Endothelial cell of umbilical vein (primary cell): ENCODE measurements at regions not wholly inside any gene's neighbourhood (a gene's known extent, or its start where the extent isn't known, plus 50 kb on each side); places are given as distances from the start of the nearest gene placed in this dataset.

Experiments used
- BruUV-seq: library from RNA; stranded (reverse); fragments of 400-500 nt; replicated peaks from 2 replicates; lab custom pipeline; 2021; lab: Mats Ljungman, UMichigan
- CTCF ChIA-PET: fragments of 300-600, 350-600 bp; sonication (Branson Sonifier 250); formaldehyde crosslinking; loops from one replicate; lab custom pipeline; 2021; ENCODE audit warnings: antibody characterized with exemption, inconsistent platforms; lab: Charles Lee
- POLR2A ChIA-PET: fragments of 300-600, 350-600 bp; sonication (Branson Sonifier 250); formaldehyde crosslinking; loops from one replicate; lab custom pipeline; 2021; ENCODE audit warnings: antibody characterized with exemption, inconsistent platforms; lab: Charles Lee
- DNase-seq: peaks from one replicate; pipeline ENCODE4 v3.0.0-alpha.2; 2011; ENCODE audit warnings: low read depth, low spot score
- FAIRE-seq: peaks from 2 replicates; lab custom pipeline; 2011; peaks lifted over from hg19 to GRCh38; lab: Jason Lieb, UNC
- H2AFZ ChIP-seq: 2 replicates; pipeline ENCODE4 v1.6.0; 2012; ENCODE audit warnings: low read depth, low read length, control low read depth, inconsistent platforms
- H3K27ac ChIP-seq: 2 replicates; pipeline ENCODE4 v1.5.1; 2011; ENCODE audit warnings: low read depth, mild to moderate bottlenecking, control low read depth, low read length, moderate library complexity; ENCODE audit not compliant: insufficient read depth
- H3K27me3 ChIP-seq, 2 experiments: 2 replicates each; pipeline versions ENCODE4 v1.6.0 to v1.6.1; 2011; ENCODE audit warnings: low read length in 2 of 2, mixed read lengths in 1 of 2; ENCODE audit not compliant: control insufficient read depth in 2 of 2, insufficient read depth in 2 of 2
- H3K36me3 ChIP-seq, 2 experiments: 2 replicates in 1 of 2; 3 replicates in 1 of 2; pipeline ENCODE4 v1.5.1; 2011; ENCODE audit warnings: low read length in 2 of 2, mild to moderate bottlenecking in 1 of 2, moderate library complexity in 1 of 2; ENCODE audit not compliant: control insufficient read depth in 2 of 2, insufficient read depth in 2 of 2; ENCODE audit errors: extremely low read depth in 1 of 2
- H3K4me1 ChIP-seq: 3 replicates; pipeline ENCODE4 v1.5.1; 2011; ENCODE audit warnings: mild to moderate bottlenecking, low read length; ENCODE audit not compliant: control insufficient read depth, insufficient read depth; ENCODE audit errors: extremely low read depth
- H3K4me2 ChIP-seq: 2 replicates; pipeline ENCODE4 v1.6.1; 2011; ENCODE audit warnings: low read length, control low read depth, mixed read lengths; ENCODE audit not compliant: insufficient read depth
- H3K4me3 ChIP-seq, 3 experiments: fragments of 200-600 bp in 1 of 3; sonication (generic), shearing (Covaris generic) in 1 of 3; replicated peaks in 1 of 3; 2 replicates each; pipeline ENCODE4 v1.5.1; 2011 to 2016; ENCODE audit warnings: control low read depth in 3 of 3, low read length in 3 of 3, mild to moderate bottlenecking in 2 of 3, inconsistent platforms in 1 of 3, low read depth in 1 of 3, moderate library complexity in 1 of 3; ENCODE audit not compliant: insufficient read depth in 1 of 3
- H3K79me2 ChIP-seq: 2 replicates; pipeline ENCODE4 v1.6.0; 2012; ENCODE audit warnings: low read length, inconsistent platforms; ENCODE audit not compliant: control insufficient read depth, insufficient read depth
- H3K9ac ChIP-seq: replicated peaks from 2 replicates; pipeline ENCODE3; 2011; ENCODE audit warnings: low read length, control low read depth; ENCODE audit not compliant: insufficient read depth; ENCODE audit errors: extremely low read depth
- H3K9me1 ChIP-seq: replicated peaks from 3 replicates; pipeline ENCODE4 v1.6.0; 2011; ENCODE audit warnings: mild to moderate bottlenecking, low read length; ENCODE audit not compliant: control insufficient read depth, insufficient read depth; ENCODE audit errors: extremely low read depth
- H3K9me3 ChIP-seq: replicated peaks from 2 replicates; pipeline ENCODE4 v1.5.1; 2012; ENCODE audit warnings: low read length, inconsistent platforms; ENCODE audit not compliant: control insufficient read depth, insufficient read depth
- H4K20me1 ChIP-seq: replicated peaks from 2 replicates; pipeline ENCODE3; 2011; ENCODE audit warnings: mild to moderate bottlenecking, low read length; ENCODE audit not compliant: control insufficient read depth, insufficient read depth; ENCODE audit errors: extremely low read depth
- EZH2 ChIP-seq: IDR thresholded peaks from 2 replicates; pipeline ENCODE4 v1.6.1; 2012; ENCODE audit warnings: borderline replicate concordance, low read depth, mild to moderate bottlenecking, moderate library complexity, low read length, inconsistent platforms; ENCODE audit not compliant: severe bottlenecking
- FOS ChIP-seq: IDR thresholded peaks from 2 replicates; pipeline ENCODE4 v1.6.1; 2011; ENCODE audit warnings: mild to moderate bottlenecking, low read length, moderate library complexity, borderline replicate concordance; ENCODE audit not compliant: insufficient read depth
- GATA2 ChIP-seq: IDR thresholded peaks from 2 replicates; pipeline ENCODE4 v1.7.0; 2011; ENCODE audit warnings: low read depth, mild to moderate bottlenecking, moderate library complexity, mixed read lengths, low read length; ENCODE audit not compliant: insufficient read length, insufficient read depth
- JUN ChIP-seq: IDR thresholded peaks from 2 replicates; pipeline ENCODE4 v1.6.1; 2011; ENCODE audit warnings: borderline replicate concordance, low read depth; ENCODE audit not compliant: insufficient read length, insufficient read depth
- MYC ChIP-seq: IDR thresholded peaks from one replicate; pipeline ENCODE4 v1.6.1; 2011; ENCODE audit warnings: mild to moderate bottlenecking, low read depth, low read length
- POLR2A ChIP-seq: IDR thresholded peaks from 2 replicates; pipeline ENCODE4 v1.6.1; 2012; ENCODE audit warnings: low read depth, mild to moderate bottlenecking, control low read depth, low read length
- POLR2AphosphoS5 ChIP-seq: IDR thresholded peaks from 2 replicates; pipeline ENCODE4 v1.6.1; 2012; ENCODE audit warnings: low read depth, mild to moderate bottlenecking, control low read depth, low read length, moderate library complexity; ENCODE audit not compliant: insufficient read depth
- dilution Hi-C: fragments of 300-500 bp; cut with MboI; formaldehyde crosslinking; loops from one replicate; pipeline ENCODE4 v1.15.0; 2019; ENCODE audit warnings: low sequenced_read_pairs; ENCODE audit not compliant: extremely low pct_ligation_motif_present
- intact Hi-C: fragments of 100-400 bp; cut with micrococcal nuclease; formaldehyde crosslinking; loops from one replicate; pipeline ENCODE4 v1.10.0; 2022
- TF ChIP-seq, protein P1 (sequence below): IDR thresholded peaks from 2 replicates; pipeline ENCODE4 v1.6.1; 2011; ENCODE audit not compliant: insufficient read depth, insufficient read length
- TF ChIP-seq, protein P2 (sequence below), 2 donors: IDR thresholded peaks; 1 replicate in 1 of 2; 2 replicates in 1 of 2; pipeline ENCODE4 v1.5.1; 2011; ENCODE audit warnings: low read length in 2 of 2, mild to moderate bottlenecking in 2 of 2, moderate library complexity in 2 of 2, control low read depth in 1 of 2, inconsistent platforms in 1 of 2, low read depth in 1 of 2; ENCODE audit not compliant: insufficient read depth in 1 of 2; ENCODE audit errors: extremely low read depth in 1 of 2

DNA sequence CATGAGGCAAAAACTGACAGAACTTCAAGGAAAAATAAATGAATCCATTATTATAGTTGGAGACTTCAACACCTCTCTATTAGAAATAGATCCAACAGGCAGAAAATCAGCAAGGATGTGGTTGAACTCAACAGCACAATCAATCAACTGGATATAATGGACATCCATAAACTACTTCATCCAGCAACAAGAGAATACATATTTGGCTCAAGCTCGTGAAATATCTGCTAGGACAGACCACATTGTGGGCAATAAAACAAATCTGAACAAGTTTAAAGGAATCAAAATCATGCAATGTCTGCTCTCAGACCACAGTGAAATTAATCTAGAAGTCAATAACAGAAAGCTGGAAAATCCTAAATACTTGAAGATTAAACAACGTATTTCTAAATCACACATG is 362.6 kb downstream of the CD109 start:
- H2AFZ ChIP-seq: no peak overlapping the region
- H3K36me3 ChIP-seq: no peaks in the 10 kb centered on the region
- dilution Hi-C loops: no loop called here
- H3K79me2 ChIP-seq: no peaks in the 10 kb centered on the region
- no peak overlapping the region for H3K4me2 ChIP-seq
- CTCF ChIA-PET: interaction anchor here (1.0 kb wide), 1 partner anchor 16 kb away, joined by 3 read pairs; no protein-coding TSS in a partner anchor
- no peak overlapping the region for H3K4me3 ChIP-seq
- FAIRE-seq (no peak), DNase-seq (no peak)
- H4K20me1 ChIP-seq: no peaks in the 10 kb centered on the region
- no peaks in the 10 kb centered on the region for H3K4me1 ChIP-seq
- intact Hi-C loops: no loop called here
- H3K27me3 ChIP-seq: peaks cover 0 to 3% of the 10 kb centered on the region in 2 experiments
- no peaks in the 10 kb centered on the region for H3K9me3 ChIP-seq
- no peak overlapping the region for H3K9ac ChIP-seq
- no peak overlapping the region for H3K27ac ChIP-seq
- POLR2A ChIA-PET: no interaction called here
- TF ChIP-seq GATA2: no peak
- TF ChIP-seq POLR2A: no peak
- no peak for TF ChIP-seq POLR2AphosphoS5
- TF ChIP-seq MYC: no peak
- TF ChIP-seq EZH2: no peak
- TF ChIP-seq, protein P1, sequence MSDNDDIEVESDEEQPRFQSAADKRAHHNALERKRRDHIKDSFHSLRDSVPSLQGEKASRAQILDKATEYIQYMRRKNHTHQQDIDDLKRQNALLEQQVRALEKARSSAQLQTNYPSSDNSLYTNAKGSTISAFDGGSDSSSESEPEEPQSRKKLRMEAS: no peak
- TF ChIP-seq, protein P2, sequence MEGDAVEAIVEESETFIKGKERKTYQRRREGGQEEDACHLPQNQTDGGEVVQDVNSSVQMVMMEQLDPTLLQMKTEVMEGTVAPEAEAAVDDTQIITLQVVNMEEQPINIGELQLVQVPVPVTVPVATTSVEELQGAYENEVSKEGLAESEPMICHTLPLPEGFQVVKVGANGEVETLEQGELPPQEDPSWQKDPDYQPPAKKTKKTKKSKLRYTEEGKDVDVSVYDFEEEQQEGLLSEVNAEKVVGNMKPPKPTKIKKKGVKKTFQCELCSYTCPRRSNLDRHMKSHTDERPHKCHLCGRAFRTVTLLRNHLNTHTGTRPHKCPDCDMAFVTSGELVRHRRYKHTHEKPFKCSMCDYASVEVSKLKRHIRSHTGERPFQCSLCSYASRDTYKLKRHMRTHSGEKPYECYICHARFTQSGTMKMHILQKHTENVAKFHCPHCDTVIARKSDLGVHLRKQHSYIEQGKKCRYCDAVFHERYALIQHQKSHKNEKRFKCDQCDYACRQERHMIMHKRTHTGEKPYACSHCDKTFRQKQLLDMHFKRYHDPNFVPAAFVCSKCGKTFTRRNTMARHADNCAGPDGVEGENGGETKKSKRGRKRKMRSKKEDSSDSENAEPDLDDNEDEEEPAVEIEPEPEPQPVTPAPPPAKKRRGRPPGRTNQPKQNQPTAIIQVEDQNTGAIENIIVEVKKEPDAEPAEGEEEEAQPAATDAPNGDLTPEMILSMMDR (IDR thresholded peaks at IDR 0.05; ENCODE audit: extremely low read depth in 1 of 2, insufficient read depth in 1 of 2, low read depth in 1 of 2, low read length in 2 of 2): no peak
- no peak for TF ChIP-seq FOS
- TF ChIP-seq JUN: no peak
- BruUV-seq: no TSS peak
- no peaks in the 10 kb centered on the region for H3K9me1 ChIP-seq
